Urinary bladder (tissue), 3 donors: ENCODE measurements at regions not wholly inside any gene's neighbourhood (a gene's known extent, or its start where the extent isn't known, plus 50 kb on each side); places are given as distances from the start of the nearest gene placed in this dataset.
A peak's percentile ranks its signal among the peaks of the same experiment; 100 is the strongest.
"Not testable (repeated sequence)": the region's sequence is repeated elsewhere in the genome, so short reads cannot be mapped to it uniquely, and the experiment has no call there.

Source experiments
- DNase-seq: peaks from one replicate; pipeline ENCODE4 v3.0.0-alpha.2; 2015; ENCODE audit errors: extremely low spot score
- H3K27ac ChIP-seq: one replicate; pipeline ENCODE4 v1.5.1; 2013; ENCODE audit warnings: low read depth, mild to moderate bottlenecking, moderate library complexity
- H3K36me3 ChIP-seq: one replicate; pipeline ENCODE4 v1.6.1; 2013; ENCODE audit warnings: mild to moderate bottlenecking, moderate library complexity; ENCODE audit not compliant: insufficient read depth
- H3K4me1 ChIP-seq: one replicate; pipeline ENCODE4 v1.6.1; 2013; ENCODE audit warnings: mild to moderate bottlenecking, moderate library complexity; ENCODE audit not compliant: insufficient read depth
- H3K4me3 ChIP-seq: one replicate; pipeline ENCODE4 v1.5.1; 2013; ENCODE audit warnings: low read depth, low read length
- WGBS: extraction: QIAGEN DNeasy Blood & Tissue Kit; methylation state at CpG from one replicate; pipeline ENCODE4 v1.1.7; 2013; 5-methylcytosine and 5-hydroxymethylcytosine counted together
- donor health status: healthy with polysubstance abuse.
- donor health status: healthy.

DNA sequence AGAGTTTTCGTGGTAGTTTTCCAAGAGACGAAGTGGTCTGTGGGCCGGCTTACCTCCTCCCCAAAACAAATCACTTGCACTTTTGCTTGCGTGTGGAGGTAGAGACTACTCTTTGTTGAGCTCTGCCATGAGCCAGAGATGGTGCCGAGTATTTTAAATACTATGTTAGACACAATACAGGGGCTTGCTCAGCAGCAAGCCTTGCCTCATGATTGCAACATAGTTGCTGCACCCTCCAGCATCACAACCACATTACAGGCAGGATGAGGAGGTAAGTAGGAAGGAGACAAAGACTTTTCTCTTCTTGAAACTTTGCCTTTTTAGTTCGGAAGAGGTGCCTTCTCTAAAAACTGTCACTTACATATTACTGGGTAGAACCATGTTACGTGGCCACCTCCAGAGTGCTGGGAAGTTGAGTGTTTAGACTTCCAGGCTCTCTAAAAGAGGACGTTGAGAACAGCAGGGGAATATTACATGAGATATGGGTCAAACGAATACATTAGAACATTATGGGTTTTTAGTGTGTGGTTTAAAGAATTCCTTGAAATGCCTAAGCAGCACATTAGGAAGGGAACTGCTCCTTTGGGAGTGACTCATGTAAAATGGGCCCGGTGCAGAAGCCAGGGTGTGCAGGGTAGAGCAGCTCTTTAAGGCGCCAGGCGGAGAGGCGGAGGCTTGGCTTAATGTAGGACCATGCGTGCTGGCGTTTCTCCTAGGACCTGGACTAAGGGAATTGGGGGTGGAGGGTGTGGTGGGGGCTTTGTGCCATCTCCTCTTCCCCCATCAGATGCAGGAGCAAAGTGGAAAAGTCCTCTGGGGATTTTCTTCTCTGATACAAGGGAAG, 110.6 kb upstream of the PRMT8 start:
- Histone ChIP-seq H3K36me3 (no peaks in the 10 kb centered on the region), H3K27ac (no peak overlapping the region), H3K4me1 (no peaks in the 10 kb centered on the region), H3K4me3 (no peak overlapping the region)
- WGBS = 57% methylated on average over 15 of the region's 15 CpGs
- no peak for DNase-seq

DNA sequence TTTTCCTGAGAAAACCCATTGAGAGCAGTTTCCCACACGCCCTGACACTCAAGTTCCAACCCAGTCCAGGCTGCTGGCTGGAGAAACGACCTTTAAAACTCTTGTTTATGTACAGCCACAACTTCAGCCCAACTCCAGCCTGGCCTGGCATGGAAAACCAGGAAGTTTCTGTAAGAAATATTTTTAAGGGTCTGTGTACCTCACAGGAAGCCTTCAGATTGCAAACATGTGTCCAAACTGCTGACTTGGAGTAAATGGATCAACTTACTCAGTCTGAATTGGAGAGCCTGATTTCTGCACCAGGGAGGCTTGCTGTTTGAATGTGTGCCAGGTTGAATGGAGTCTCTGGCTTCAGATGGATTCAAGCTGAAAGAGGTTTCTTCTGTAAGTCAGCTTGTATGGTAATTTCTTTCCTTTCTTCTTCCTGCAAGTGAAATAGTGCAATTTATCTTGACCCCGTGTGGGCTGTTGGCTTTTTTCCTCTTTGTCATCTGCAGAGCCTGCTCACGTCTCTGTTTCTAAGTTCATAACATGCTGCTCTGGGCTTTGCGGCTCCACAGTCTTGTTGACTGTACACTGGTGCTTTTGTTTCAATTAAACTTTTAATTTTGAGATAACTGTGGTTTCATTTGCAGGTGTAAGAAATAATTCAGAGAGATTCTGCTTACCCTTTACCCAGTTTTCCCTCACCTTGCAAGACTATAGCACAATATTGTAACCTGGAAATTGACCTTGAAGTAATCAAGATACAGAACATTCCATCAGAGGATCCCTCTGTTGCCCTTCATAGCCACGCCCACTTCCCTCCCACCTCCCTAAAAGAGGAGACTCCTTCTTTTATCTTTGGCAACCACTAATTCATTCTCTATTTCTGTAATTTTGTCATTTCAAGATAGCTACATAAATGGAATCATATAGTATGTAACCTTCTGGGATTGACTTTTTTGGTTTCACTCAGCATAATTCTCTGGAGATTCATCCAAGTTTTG, 109.7 kb upstream of the PRMT8 start:
- WGBS = 30% methylated on average over 6 of the region's 6 CpGs
- peak; percentile 72 for DNase-seq
- Histone ChIP-seq H3K27ac (no peak overlapping the region), H3K4me3 (no peak overlapping the region), H3K36me3 (no peaks in the 10 kb centered on the region), H3K4me1 (no peaks in the 10 kb centered on the region)

DNA sequence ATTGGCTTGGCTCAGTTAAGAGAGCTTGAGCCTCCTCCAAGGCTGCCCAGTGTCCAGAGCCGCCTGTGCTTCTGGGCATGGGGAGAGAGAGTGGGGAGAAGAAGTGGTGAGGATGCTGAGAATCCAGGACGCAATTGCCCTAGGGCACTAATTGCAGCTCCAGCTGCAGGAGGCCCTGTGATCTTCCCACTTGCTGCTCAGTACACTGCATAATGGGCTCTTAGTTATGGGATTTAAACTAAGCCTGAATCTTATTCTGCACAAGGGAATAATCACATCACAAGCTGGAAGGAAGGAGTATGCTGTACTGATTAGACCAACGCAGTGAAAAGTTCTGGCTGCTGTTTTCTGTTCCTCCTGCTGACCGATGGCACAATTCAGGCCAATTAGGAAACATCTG, 101.0 kb upstream of the PRMT8 start:
- no peak for DNase-seq
- Histone ChIP-seq H3K4me3 (no peak overlapping the region), H3K36me3 (no peaks in the 10 kb centered on the region), H3K27ac (no peak overlapping the region), H3K4me1 (no peaks in the 10 kb centered on the region)
- 46% methylated on average over 4 of the region's 4 CpGs for WGBS

DNA sequence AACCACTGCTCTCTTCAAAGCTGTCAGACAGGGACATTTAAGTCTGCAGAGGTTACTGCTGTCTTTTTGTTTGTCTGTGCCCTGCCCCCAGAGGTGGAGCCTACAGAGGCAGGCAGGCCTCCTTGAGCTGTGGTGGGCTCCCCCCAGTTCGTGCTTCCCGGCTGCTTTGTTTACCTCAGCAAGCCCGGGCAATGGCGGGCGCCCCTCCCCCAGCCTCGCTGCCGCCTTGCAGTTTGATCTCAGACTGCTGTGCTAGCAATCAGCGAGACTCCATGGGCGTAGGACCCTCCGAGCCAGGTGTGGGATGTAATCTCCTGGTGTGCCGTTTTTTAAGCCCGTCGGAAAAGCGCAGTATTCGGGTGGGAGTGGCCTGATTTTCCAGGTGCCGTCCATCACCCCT, 93.4 kb upstream of the PRMT8 start:
- not testable (repeated sequence) for H3K36me3 ChIP-seq, H3K4me1 ChIP-seq, DNase-seq, H3K4me3 ChIP-seq, H3K27ac ChIP-seq
- WGBS = 26% methylated on average over 16 of the region's 16 CpGs

DNA sequence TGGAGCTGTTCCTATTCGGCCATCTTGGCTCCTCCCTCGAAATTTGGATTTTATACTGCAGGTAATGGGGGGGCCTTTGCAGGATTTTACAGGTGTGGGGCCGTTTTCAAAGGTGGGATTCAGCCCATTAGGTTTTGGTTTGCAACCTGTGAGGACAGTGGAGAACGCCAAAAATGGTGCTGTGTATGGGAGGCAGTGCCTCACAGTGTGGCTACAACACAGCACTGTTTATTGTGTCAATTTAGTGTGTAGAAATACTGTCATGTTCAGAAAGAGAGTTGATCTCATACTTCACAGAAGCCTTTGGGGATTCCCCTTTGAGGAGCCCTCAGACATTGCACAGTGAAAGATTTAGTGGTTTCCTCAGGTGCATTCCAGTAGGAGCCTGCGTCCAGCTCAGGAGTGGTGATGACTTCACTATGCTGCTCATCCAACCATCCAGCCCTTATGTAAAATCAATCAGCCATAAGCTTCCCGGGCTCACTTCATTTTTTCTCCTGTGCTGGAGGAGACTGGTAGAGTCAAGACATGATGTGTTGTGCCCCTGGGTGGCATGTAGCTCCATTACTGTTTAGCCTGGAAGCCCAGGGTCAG, 92.7 kb upstream of the PRMT8 start:
- no peak overlapping the region for H3K27ac ChIP-seq

DNA sequence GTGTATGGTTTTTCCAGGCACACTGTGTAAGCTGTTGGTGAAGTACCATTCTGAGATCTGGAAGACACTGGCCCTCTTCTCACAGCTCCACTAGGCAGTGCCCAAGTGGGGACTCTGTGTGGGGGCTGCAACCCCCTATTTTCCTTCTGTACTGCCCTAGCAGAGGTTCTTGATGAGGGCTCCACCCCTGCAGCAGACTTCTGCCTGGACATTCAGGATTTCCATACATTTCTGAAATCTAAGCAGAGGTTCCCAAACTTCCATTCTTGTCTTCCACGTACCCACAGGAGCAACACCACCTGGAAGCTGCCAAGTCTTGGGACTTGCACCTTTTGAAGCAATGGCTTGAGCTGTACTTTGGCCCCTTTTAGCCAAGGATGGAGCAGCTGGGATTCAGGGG, 85.2 kb upstream of the PRMT8 start:
- WGBS = 70% methylated on average over 1 of the region's 1 CpG
- no peaks in the 10 kb centered on the region for H3K36me3 ChIP-seq
- H3K4me1 ChIP-seq = no peaks in the 10 kb centered on the region
- H3K27ac ChIP-seq = no peak overlapping the region
- no peak overlapping the region for H3K4me3 ChIP-seq
- no peak for DNase-seq

More for the DNA sequence above, 92.7 kb upstream of the PRMT8 start:
- H3K4me1 ChIP-seq = no peaks in the 10 kb centered on the region
- WGBS = 83% methylated on average over 6 of the region's 6 CpGs
- DNase-seq = no peak
- no peak overlapping the region for H3K4me3 ChIP-seq
- no peaks in the 10 kb centered on the region for H3K36me3 ChIP-seq

DNA sequence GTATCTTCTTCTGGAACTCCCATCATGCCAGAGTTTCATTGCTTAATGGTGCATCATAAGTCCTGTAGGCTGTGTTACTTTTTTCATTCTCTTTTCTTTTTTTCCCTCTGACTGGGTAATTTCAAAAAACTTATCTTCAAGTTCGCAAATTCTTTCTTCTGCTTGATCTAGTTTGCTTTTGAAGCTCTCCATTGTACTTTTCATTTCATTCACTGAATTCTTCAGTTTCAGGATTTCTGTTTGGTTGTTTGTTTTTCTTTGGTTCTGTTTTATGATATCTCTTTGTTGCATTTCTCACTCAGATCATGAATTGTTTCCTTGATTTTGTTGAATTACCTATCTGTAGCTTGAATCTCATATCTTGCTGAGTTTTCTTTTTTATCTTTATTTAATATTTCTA, 83.3 kb upstream of the PRMT8 start:
- H3K27ac ChIP-seq = no peak overlapping the region

DNA sequence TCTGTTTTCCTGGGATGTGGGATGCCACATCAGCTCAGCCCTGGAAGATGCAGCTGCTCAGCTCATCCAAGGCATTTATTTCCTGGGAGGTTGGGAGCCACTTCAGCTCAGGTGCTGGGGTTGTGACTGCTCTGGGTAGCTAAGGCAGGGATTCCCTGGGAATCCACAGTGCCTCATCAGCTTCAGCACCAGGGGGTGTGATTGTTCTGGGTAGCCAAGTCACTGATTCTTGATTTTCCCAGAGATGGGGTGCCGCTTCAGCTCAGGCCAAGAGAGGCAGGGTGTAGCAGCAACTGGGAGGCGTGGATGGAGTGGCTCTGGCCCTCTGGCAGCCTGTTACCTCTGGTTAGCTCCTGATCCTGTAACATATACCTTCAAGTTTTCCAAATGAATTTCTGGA, 81.3 kb upstream of the PRMT8 start:
- 67% methylated on average over 2 of the region's 2 CpGs for WGBS
- Histone ChIP-seq H3K4me1 (no peaks in the 10 kb centered on the region), H3K4me3 (no peak overlapping the region), H3K27ac (no peak overlapping the region), H3K36me3 (no peaks in the 10 kb centered on the region)
- no peak for DNase-seq

More for the DNA sequence above, 83.3 kb upstream of the PRMT8 start:
- no peaks in the 10 kb centered on the region for H3K36me3 ChIP-seq
- H3K4me3 ChIP-seq = no peak overlapping the region
- no peaks in the 10 kb centered on the region for H3K4me1 ChIP-seq
- DNase-seq = no peak
- 89% methylated on average over 1 of the region's 1 CpG for WGBS

DNA sequence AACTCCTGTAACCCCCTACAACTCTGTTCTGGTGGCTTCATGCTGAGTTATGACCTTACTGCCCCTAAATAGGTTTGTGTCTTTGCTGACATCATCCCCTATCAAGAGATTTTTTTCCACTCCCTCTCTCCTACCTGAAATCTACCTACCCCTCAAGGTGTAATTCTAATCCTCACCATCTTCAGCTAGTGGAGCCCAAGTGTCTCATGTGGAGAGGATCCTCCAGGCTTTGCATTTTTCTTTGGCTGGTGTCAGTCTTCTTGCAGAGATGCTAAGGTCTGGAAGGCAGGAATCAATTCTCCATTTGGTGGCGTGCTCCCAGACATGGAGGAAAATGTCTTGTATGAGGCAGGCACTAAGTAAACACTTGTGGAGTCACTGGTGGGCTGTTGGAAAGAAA, 74.8 kb upstream of the PRMT8 start:
- WGBS = 89% methylated on average over 1 of the region's 1 CpG

DNA sequence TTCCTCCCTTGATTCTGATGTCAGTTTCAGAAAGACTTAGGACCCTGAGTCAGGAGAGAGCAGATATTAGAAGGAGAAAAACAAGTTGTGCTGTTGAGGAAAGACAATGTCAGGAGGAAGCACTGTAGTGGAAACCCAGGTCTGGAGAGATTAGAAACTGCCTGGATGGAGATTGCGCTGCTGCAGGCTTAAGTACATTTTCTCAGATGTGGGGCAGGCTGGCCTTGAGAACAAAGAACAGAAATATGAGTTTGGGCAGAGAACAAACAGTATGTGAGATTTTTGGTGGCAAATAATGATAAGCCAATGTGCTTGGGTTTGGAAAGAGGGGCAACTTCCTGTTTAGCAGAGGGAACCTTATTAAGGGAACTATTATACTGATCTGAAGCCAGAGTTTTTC, 74.3 kb upstream of the PRMT8 start:
- H3K4me3 ChIP-seq = no peak overlapping the region
- H3K27ac ChIP-seq = no peak overlapping the region
- DNase-seq = no peak
- no peaks in the 10 kb centered on the region for H3K36me3 ChIP-seq
- WGBS = 83% methylated on average over 1 of the region's 1 CpG
- no peaks in the 10 kb centered on the region for H3K4me1 ChIP-seq

More for the DNA sequence above, 74.8 kb upstream of the PRMT8 start:
- Histone ChIP-seq H3K4me1 (no peaks in the 10 kb centered on the region), H3K27ac (no peak overlapping the region), H3K4me3 (no peak overlapping the region), H3K36me3 (no peaks in the 10 kb centered on the region)
- DNase-seq = no peak

DNA sequence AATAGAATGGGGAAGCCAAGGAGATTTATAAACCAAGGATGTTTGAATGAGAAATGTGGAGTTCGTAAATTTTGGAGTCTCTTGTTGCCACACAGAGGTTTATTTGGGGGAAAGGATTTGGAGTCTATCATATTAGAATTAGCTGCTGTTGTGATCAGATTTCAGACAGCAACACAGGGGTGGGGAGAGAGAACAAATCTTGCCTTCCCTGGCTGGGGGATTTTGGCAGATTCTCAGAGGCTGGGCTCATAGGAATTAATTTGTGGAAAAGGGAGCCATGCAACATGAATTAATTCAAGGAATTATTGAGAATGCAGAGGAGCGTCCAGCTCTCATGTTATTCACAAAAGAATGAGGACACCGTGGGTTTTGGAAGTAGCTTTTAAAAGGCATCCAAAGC, 73.9 kb upstream of the PRMT8 start:
- Histone ChIP-seq H3K36me3 (no peaks in the 10 kb centered on the region), H3K4me3 (no peak overlapping the region), H3K4me1 (no peaks in the 10 kb centered on the region), H3K27ac (no peak overlapping the region)
- no peak for DNase-seq
- WGBS = 37% methylated on average over 3 of the region's 3 CpGs

DNA sequence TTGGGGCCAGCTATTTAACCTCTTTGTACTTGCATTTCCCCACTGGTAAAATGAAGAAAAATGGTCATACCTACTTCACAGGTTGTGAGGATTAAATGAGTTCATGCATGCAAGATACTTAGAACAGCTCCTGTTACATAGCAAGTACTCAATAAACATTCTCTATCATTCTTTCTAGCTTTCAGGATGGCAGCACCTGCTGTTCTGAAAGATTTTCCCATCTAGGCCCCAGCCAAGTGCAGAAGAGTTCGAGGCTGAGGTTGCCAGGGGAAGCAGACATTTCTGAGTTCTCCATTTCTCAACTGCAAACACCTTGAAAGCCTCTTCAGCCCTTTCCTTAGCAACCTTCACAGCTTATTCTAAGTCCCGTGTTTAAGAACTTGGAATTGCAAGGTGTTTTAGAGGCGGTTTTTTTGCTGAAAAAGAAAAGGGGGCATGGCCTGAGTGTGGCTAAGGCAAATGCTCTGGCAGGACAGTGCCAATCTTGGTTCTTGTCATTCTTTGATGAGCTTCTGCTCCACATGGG, 73.0 kb upstream of the PRMT8 start:
- H3K4me3 ChIP-seq = no peak overlapping the region
- H3K27ac ChIP-seq = no peak overlapping the region
- no peaks in the 10 kb centered on the region for H3K36me3 ChIP-seq
- no peak for DNase-seq
- 85% methylated on average over 3 of the region's 3 CpGs for WGBS
- no peaks in the 10 kb centered on the region for H3K4me1 ChIP-seq

DNA sequence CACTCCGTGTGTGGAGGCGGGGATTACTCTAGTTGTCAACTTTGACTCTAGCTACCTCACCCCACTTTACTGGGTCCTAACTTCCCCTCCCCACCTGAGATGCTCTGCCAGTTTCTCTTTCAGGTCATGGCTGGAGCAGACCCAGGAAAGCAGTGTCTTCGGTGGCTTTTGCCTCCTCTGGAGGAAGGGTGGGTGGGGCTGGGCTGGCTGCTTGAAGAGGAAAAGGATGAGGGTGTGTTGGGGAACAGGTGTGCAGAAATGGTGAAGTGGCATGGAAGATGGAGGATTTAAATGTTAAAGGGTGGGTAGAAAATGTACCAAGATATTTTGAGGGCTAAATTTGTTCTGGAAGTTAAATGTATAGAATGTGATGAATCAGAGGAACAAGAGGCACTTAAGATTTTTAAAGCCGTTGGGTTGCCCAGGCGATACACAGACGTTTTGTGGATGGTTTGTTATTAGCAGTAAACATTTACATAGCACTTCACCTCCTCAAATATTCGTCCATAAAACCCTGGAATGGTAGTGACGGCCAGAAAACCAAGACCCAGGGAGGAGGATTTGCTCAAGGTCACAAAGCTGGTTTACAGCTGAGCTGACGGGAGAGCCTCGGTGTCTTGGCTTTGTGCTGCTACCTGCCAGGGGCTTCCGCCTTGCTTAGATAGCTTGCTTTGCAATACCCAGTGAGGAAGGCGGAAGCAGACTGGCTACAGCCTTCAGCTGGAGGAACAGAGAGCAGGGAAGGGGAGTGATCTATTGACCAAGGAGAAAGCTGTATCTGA, 72.2 kb upstream of the PRMT8 start:
- WGBS = 50% methylated on average over 12 of the region's 12 CpGs
- no peak overlapping the region for H3K4me3 ChIP-seq
- no peaks in the 10 kb centered on the region for H3K36me3 ChIP-seq
- no peak for DNase-seq
- no peaks in the 10 kb centered on the region for H3K4me1 ChIP-seq
- no peak overlapping the region for H3K27ac ChIP-seq
